HEK293T (cell line): ENCODE measurements at regions not wholly inside any gene's neighbourhood (a gene's known extent, or its start where the extent isn't known, plus 50 kb on each side); places are given as distances from the start of the nearest gene placed in this dataset.

ENCODE experiments used
- ARNT ChIP-seq: fragments of 450-650 bp; IDR thresholded peaks from 2 replicates; pipeline ENCODE4 v1.6.1; 2017; ENCODE audit warnings: mild to moderate bottlenecking
- BHLHE40 ChIP-seq: fragments of 450-650 bp; IDR thresholded peaks from 2 replicates; pipeline ENCODE4 v1.6.1; 2016; ENCODE audit warnings: mild to moderate bottlenecking, moderate library complexity, borderline replicate concordance
- CTBP1 ChIP-seq: fragments of 450-650 bp; IDR thresholded peaks from 2 replicates; pipeline ENCODE4 v1.6.1; 2016; ENCODE audit warnings: borderline replicate concordance
- ELF4 ChIP-seq: fragments of 450-650 bp; IDR thresholded peaks from 2 replicates; pipeline ENCODE4 v1.6.1; 2017; ENCODE audit warnings: antibody characterized with exemption
- FOXK2 ChIP-seq: fragments of 450-650 bp; IDR thresholded peaks from 2 replicates; pipeline ENCODE4 v1.6.1; 2016; ENCODE audit warnings: mild to moderate bottlenecking
- FOXM1 ChIP-seq: fragments of 450-650 bp; IDR thresholded peaks from 2 replicates; pipeline ENCODE4 v1.6.1; 2017; ENCODE audit warnings: mild to moderate bottlenecking, borderline replicate concordance
- HDGF ChIP-seq: fragments of 450-650 bp; IDR thresholded peaks from 2 replicates; pipeline ENCODE4 v1.6.1; 2017; ENCODE audit warnings: antibody characterized with exemption, borderline replicate concordance
- LEF1 ChIP-seq: fragments of 450-650 bp; IDR thresholded peaks from 2 replicates; pipeline ENCODE4 v1.6.1; 2017; ENCODE audit warnings: mild to moderate bottlenecking, borderline replicate concordance
- NFRKB ChIP-seq: fragments of 450-650 bp; IDR thresholded peaks from 2 replicates; pipeline ENCODE4 v1.6.1; 2016; ENCODE audit warnings: mild to moderate bottlenecking, moderate library complexity
- SP1 ChIP-seq: fragments of 450-650 bp; IDR thresholded peaks from 2 replicates; pipeline ENCODE4 v1.6.1; 2017
- ZNF384 ChIP-seq: fragments of 450-650 bp; IDR thresholded peaks from 2 replicates; pipeline ENCODE4 v1.6.1; 2016

- TF ChIP-seq NFRKB (no peak), FOXM1 (no peak), ZNF384 (no peak), ELF4 (no peak), BHLHE40 (no peak), LEF1 (no peak), CTBP1 (no peak), FOXK2 (no peak), SP1 (no peak), ARNT (no peak), HDGF (no peak)
Measured at GRCh38 chr15:46496491-46497115, 861.8 kb downstream of the SQOR start.
